GM19035 (cell line): ENCODE measurements at regions not wholly inside any gene's neighbourhood (a gene's known extent, or its start where the extent isn't known, plus 50 kb on each side); places are given as distances from the start of the nearest gene placed in this dataset.

Experiments used
- ATAC-seq: cut with Tn5 transposase; IDR thresholded peaks from one replicate; pipeline ENCODE4 v1.9.1; 2021; ENCODE audit not compliant: unreplicated experiment

GRCh38 chr2:48250943-48251342 lies 63.5 kb upstream of the FOXN2 start:
- ATAC-seq, result no peak

GRCh38 chr2:48251437-48252148 lies 62.9 kb upstream of the FOXN2 start:
- ATAC-seq, result no peak

GRCh38 chr2:48253301-48253700 lies 61.2 kb upstream of the FOXN2 start:
- ATAC-seq, result no peak

GRCh38 chr2:48254839-48255238 lies 59.6 kb upstream of the FOXN2 start:
- no peak for ATAC-seq

- no peak for ATAC-seq
Measured at GRCh38 chr2:48257456-48257855, 57.0 kb upstream of the FOXN2 start.

- ATAC-seq, result no peak
Measured at GRCh38 chr2:48258481-48259149, 55.9 kb upstream of the FOXN2 start.

- no peak for ATAC-seq
Measured at GRCh38 chr2:48259811-48260210, 54.7 kb upstream of the FOXN2 start.

- ATAC-seq, result no peak
Measured at GRCh38 chr2:48264627-48265026, 49.9 kb upstream of the FOXN2 start.
